NB4 (cell line): ENCODE measurements at regions not wholly inside any gene's neighbourhood (a gene's known extent, or its start where the extent isn't known, plus 50 kb on each side); places are given as distances from the start of the nearest gene placed in this dataset.
A peak's percentile ranks its signal among the peaks of the same experiment; 100 is the strongest.

Experiments
- DNase-seq: peaks from one replicate; pipeline ENCODE4 v3.0.0; 2010; ENCODE audit warnings: low read depth
- H3K4me3 ChIP-seq: one replicate; pipeline ENCODE4 v1.5.1; 2011; ENCODE audit warnings: mild to moderate bottlenecking, low read depth, low read length, moderate library complexity
- CTCF ChIP-seq: IDR thresholded peaks from one replicate; pipeline ENCODE4 v1.5.1; 2012; ENCODE audit warnings: low read depth, low read length
- MAX ChIP-seq: IDR thresholded peaks from 2 replicates; pipeline ENCODE4 v1.6.1; 2011; ENCODE audit warnings: low read depth, low read length
- MYC ChIP-seq: IDR thresholded peaks from 2 replicates; pipeline ENCODE4 v1.6.1; 2011; ENCODE audit warnings: low read depth, low read length
- POLR2A ChIP-seq: IDR thresholded peaks from 2 replicates; pipeline ENCODE4 v1.6.1; 2011; ENCODE audit warnings: mild to moderate bottlenecking; ENCODE audit not compliant: insufficient read length; ENCODE audit errors: extremely low read depth

- DNase-seq: no peak
- TF ChIP-seq POLR2A: no peak
- no peak for TF ChIP-seq MYC
- no peak for TF ChIP-seq MAX
- no peak for TF ChIP-seq CTCF
- H3K4me3 ChIP-seq: no peak overlapping the region
These were observed 216.3 kb downstream of the EFHB start for GRCh38 chr3:19717736-19718135.

GRCh38 chr3:19711160-19711782 is 222.7 kb downstream of the EFHB start:
- H3K4me3 ChIP-seq: no peak overlapping the region
- DNase-seq: no peak
- no peak for TF ChIP-seq CTCF
- TF ChIP-seq MAX: no peak
- no peak for TF ChIP-seq MYC
- TF ChIP-seq POLR2A: no peak

GRCh38 chr3:19702416-19703078 is 231.5 kb downstream of the EFHB start:
- TF ChIP-seq CTCF (no peak), MYC (no peak), MAX (no peak), POLR2A (no peak)
- no peak for DNase-seq
- no peak overlapping the region for H3K4me3 ChIP-seq

GRCh38 chr3:19688767-19689166 is 245.2 kb downstream of the EFHB start:
- H3K4me3 ChIP-seq: no peak overlapping the region
- TF ChIP-seq MYC: no peak
- TF ChIP-seq CTCF: peak; percentile 30
- DNase-seq: peak; percentile 17

GRCh38 chr3:19668163-19668562 is 265.9 kb downstream of the EFHB start:
- H3K4me3 ChIP-seq: no peak overlapping the region
- DNase-seq: no peak
- TF ChIP-seq CTCF: no peak
- TF ChIP-seq MYC: no peak

GRCh38 chr3:19662486-19662885 is 271.5 kb downstream of the EFHB start:
- DNase-seq: no peak
- no peak overlapping the region for H3K4me3 ChIP-seq
- TF ChIP-seq MAX (no peak), MYC (no peak), CTCF (no peak)
